ENCODE measurements at regions not wholly inside any gene's neighbourhood (a gene's known extent, or its start where the extent isn't known, plus 50 kb on each side); places are given as distances from the start of the nearest gene placed in this dataset.

GRCh38 chr10:2703953-2704352 lies 363.4 kb upstream of the PFKP start:
- no peak for DNase-seq

- no peak for DNase-seq
Observed at GRCh38 chr10:2701802-2702201, 365.5 kb upstream of the PFKP start.

- DNase-seq, result no peak
Observed at GRCh38 chr10:2700626-2701305, 366.6 kb upstream of the PFKP start.

- DNase-seq, result no peak
Observed at GRCh38 chr10:2688958-2689357, 378.4 kb upstream of the PFKP start.

- DNase-seq, result no peak
Observed at GRCh38 chr10:2686691-2687090, 380.7 kb upstream of the PFKP start.

- no peak for DNase-seq
Observed at GRCh38 chr10:2682491-2682890, 384.9 kb upstream of the PFKP start.

- DNase-seq, result no peak
Observed at GRCh38 chr10:2681891-2682290, 385.5 kb upstream of the PFKP start.

- no peak for DNase-seq
Observed at GRCh38 chr10:2680821-2681220, 386.5 kb upstream of the PFKP start.

GRCh38 chr10:2679646-2680045 lies 387.7 kb upstream of the PFKP start:
- no peak for DNase-seq

- no peak for DNase-seq
Observed at GRCh38 chr10:2676455-2676854, 390.9 kb upstream of the PFKP start.

GRCh38 chr10:2674451-2674850 lies 392.9 kb upstream of the PFKP start:
- no peak for DNase-seq

GRCh38 chr10:2670864-2671263 lies 396.5 kb upstream of the PFKP start:
- no peak for DNase-seq

GRCh38 chr10:2665772-2666171 lies 401.6 kb upstream of the PFKP start:
- DNase-seq, result no peak

GRCh38 chr10:2660276-2660675 lies 407.1 kb upstream of the PFKP start:
- DNase-seq, result no peak

- DNase-seq, result no peak
Observed at GRCh38 chr10:2659660-2660209, 407.6 kb upstream of the PFKP start.

- no peak for DNase-seq
Observed at GRCh38 chr10:2658780-2659179, 408.6 kb upstream of the PFKP start.

- DNase-seq, result no peak
Observed at GRCh38 chr10:2650328-2650727, 417.0 kb upstream of the PFKP start.

GRCh38 chr10:2641028-2641427 lies 426.3 kb upstream of the PFKP start:
- DNase-seq, result no peak

GRCh38 chr10:2633630-2634029 lies 433.7 kb upstream of the PFKP start:
- DNase-seq, result no peak

- DNase-seq, result no peak
Observed at GRCh38 chr10:2631557-2632205, 435.7 kb upstream of the PFKP start.

GRCh38 chr10:2628705-2629104 lies 438.6 kb upstream of the PFKP start:
- no peak for DNase-seq

GRCh38 chr10:2627969-2628368 lies 439.4 kb upstream of the PFKP start:
- no peak for DNase-seq

GRCh38 chr10:2625094-2625493 lies 442.3 kb upstream of the PFKP start:
- DNase-seq, result no peak

GRCh38 chr10:2623675-2624274 lies 443.6 kb upstream of the PFKP start:
- no peak for DNase-seq
